Mesenchymal stem cell (in vitro differentiated cells and primary cell): ENCODE measurements at regions not wholly inside any gene's neighbourhood (a gene's known extent, or its start where the extent isn't known, plus 50 kb on each side); places are given as distances from the start of the nearest gene placed in this dataset.
A peak's percentile ranks its signal among the peaks of the same experiment; 100 is the strongest.

Source experiments
- DNase-seq: peaks from one replicate; pipeline ENCODE4 v3.0.0-alpha.2; 2013
- H2AFZ ChIP-seq: one replicate; pipeline ENCODE4 v1.6.1; 2013; ENCODE audit warnings: low read depth, mild to moderate bottlenecking, control low read depth, inconsistent platforms, low read length, moderate library complexity
- H2AK5ac ChIP-seq: 2 replicates; pipeline ENCODE4 v1.6.1; 2013; ENCODE audit warnings: low read length, moderate library complexity, mild to moderate bottlenecking, inconsistent platforms; ENCODE audit not compliant: severe bottlenecking
- H2BK120ac ChIP-seq: one replicate; pipeline ENCODE4 v1.6.1; 2013; ENCODE audit warnings: low read depth, mild to moderate bottlenecking, inconsistent platforms, low read length, moderate library complexity
- H2BK12ac ChIP-seq, 2 experiments: one replicate each; pipeline ENCODE4 v1.6.1; 2013; ENCODE audit warnings: inconsistent platforms in 2 of 2, low read length in 2 of 2, mild to moderate bottlenecking in 2 of 2, moderate library complexity in 2 of 2, control low read depth in 1 of 2
- H2BK15ac ChIP-seq: one replicate; pipeline ENCODE4 v1.6.1; 2013; ENCODE audit warnings: mild to moderate bottlenecking, low read depth, inconsistent platforms; ENCODE audit not compliant: poor library complexity, severe bottlenecking
- H2BK5ac ChIP-seq: 2 replicates; pipeline ENCODE4 v1.6.1; 2013; ENCODE audit warnings: low read depth, mild to moderate bottlenecking, low read length, control low read depth, inconsistent platforms; ENCODE audit not compliant: poor library complexity, severe bottlenecking
- H3K14ac ChIP-seq, 2 experiments: one replicate each; pipeline ENCODE4 v1.6.1; 2013; ENCODE audit warnings: inconsistent platforms in 2 of 2, low read length in 2 of 2, control low read depth in 1 of 2, mild to moderate bottlenecking in 1 of 2, moderate library complexity in 1 of 2
- H3K18ac ChIP-seq, 2 experiments: one replicate each; pipeline ENCODE4 v1.6.1; 2013; ENCODE audit warnings: inconsistent platforms in 2 of 2, low read length in 2 of 2, control low read depth in 1 of 2, low read depth in 1 of 2, mild to moderate bottlenecking in 1 of 2
- H3K23ac ChIP-seq, 2 experiments: one replicate each; pipeline ENCODE4 v1.6.1; 2013; ENCODE audit warnings: inconsistent platforms in 2 of 2, low read length in 2 of 2, mild to moderate bottlenecking in 2 of 2, moderate library complexity in 2 of 2, control low read depth in 1 of 2
- H3K27ac ChIP-seq: 2 replicates; pipeline ENCODE4 v1.5.1; 2013; ENCODE audit warnings: mild to moderate bottlenecking, moderate library complexity, low read length, control low read depth, inconsistent platforms; ENCODE audit not compliant: poor library complexity, severe bottlenecking
- H3K27me3 ChIP-seq, 2 experiments: 2 replicates each; pipeline versions ENCODE4 v1.6.1 to v1.7.0; 2013; ENCODE audit warnings: low read length in 2 of 2, mild to moderate bottlenecking in 2 of 2, moderate library complexity in 2 of 2, control low read depth in 1 of 2, inconsistent platforms in 1 of 2; ENCODE audit not compliant: control insufficient read depth in 1 of 2, insufficient read depth in 1 of 2
- H3K36me3 ChIP-seq, 2 experiments: 2 replicates each; pipeline versions ENCODE4 v1.6.1 to v1.7.0; 2013; ENCODE audit warnings: low read length in 2 of 2, control low read depth in 1 of 2, inconsistent platforms in 1 of 2, low read depth in 1 of 2, mild to moderate bottlenecking in 1 of 2; ENCODE audit not compliant: insufficient read depth in 2 of 2, control insufficient read depth in 1 of 2
- H3K4ac ChIP-seq, 2 experiments: one replicate each; pipeline ENCODE4 v1.6.1; 2013; ENCODE audit warnings: inconsistent platforms in 2 of 2, low read length in 2 of 2, mild to moderate bottlenecking in 2 of 2, moderate library complexity in 2 of 2, control low read depth in 1 of 2, low read depth in 1 of 2
- H3K4me1 ChIP-seq: 2 replicates; pipeline ENCODE4 v1.6.1; 2013; ENCODE audit warnings: low read depth, low read length, control low read depth; ENCODE audit not compliant: control insufficient read depth, insufficient read depth
- H3K4me2 ChIP-seq: 2 replicates; pipeline ENCODE4 v1.6.1; 2013; ENCODE audit warnings: low read length, mild to moderate bottlenecking, inconsistent platforms; ENCODE audit not compliant: poor library complexity, severe bottlenecking
- H3K4me3 ChIP-seq, 2 experiments: 2 replicates each; pipeline versions ENCODE4 v1.5.1 to v1.7.0; 2013; ENCODE audit warnings: low read length in 2 of 2, mild to moderate bottlenecking in 2 of 2, control low read depth in 1 of 2, low read depth in 1 of 2; ENCODE audit not compliant: insufficient read depth in 1 of 2
- H3K79me1 ChIP-seq: replicated peaks from 2 replicates; pipeline ENCODE4 v1.6.1; 2013; ENCODE audit warnings: mild to moderate bottlenecking, control low read depth, low read length, inconsistent platforms; ENCODE audit not compliant: poor library complexity, severe bottlenecking
- H3K9ac ChIP-seq: 2 replicates; pipeline ENCODE4 v1.7.0; 2013; ENCODE audit warnings: mild to moderate bottlenecking, low read length, moderate library complexity
- H3K9me3 ChIP-seq: 2 replicates; pipeline ENCODE4 v1.7.0; 2013; ENCODE audit warnings: mild to moderate bottlenecking, low read length; ENCODE audit not compliant: control insufficient read depth
- H4K8ac ChIP-seq: one replicate; pipeline ENCODE4 v1.6.1; 2013; ENCODE audit warnings: inconsistent platforms, mild to moderate bottlenecking, low read length, moderate library complexity
- H4K91ac ChIP-seq: one replicate; pipeline ENCODE4 v1.6.1; 2013; ENCODE audit warnings: mild to moderate bottlenecking, low read length, inconsistent platforms
- WGBS: methylation state at CpG from one replicate; pipeline ENCODE4 v1.1.7; 2013; ENCODE audit warnings: mixed read lengths; 5-methylcytosine and 5-hydroxymethylcytosine counted together

GRCh38 chr10:3631701-3632330 is 153.2 kb downstream of the KLF6 start:
- no peak overlapping the region for H3K23ac ChIP-seq
- H2BK12ac ChIP-seq = no peak overlapping the region
- H2AFZ ChIP-seq = no peak overlapping the region
- no peak overlapping the region for H4K8ac ChIP-seq
- no peak overlapping the region for H2AK5ac ChIP-seq
- H3K4me2 ChIP-seq = no peak overlapping the region
- no peak overlapping the region for H3K14ac ChIP-seq
- no peaks in the 10 kb centered on the region for H3K36me3 ChIP-seq
- no peak for DNase-seq
- no peak overlapping the region for H3K4me3 ChIP-seq
- H3K18ac ChIP-seq = no peak overlapping the region
- H3K4me1 ChIP-seq = peaks cover 2% of the 10 kb centered on the region
- H3K9ac ChIP-seq = no peak overlapping the region
- no peak overlapping the region for H2BK120ac ChIP-seq
- no peak overlapping the region for H3K27ac ChIP-seq
- no peaks in the 10 kb centered on the region for H3K79me1 ChIP-seq
- no peak overlapping the region for H2BK5ac ChIP-seq
- no peaks in the 10 kb centered on the region for H3K27me3 ChIP-seq
- no peak overlapping the region for H3K4ac ChIP-seq
- H4K91ac ChIP-seq = no peak overlapping the region
- 85% methylated on average over 4 of the region's 5 CpGs for WGBS
- H3K9me3 ChIP-seq = no peaks in the 10 kb centered on the region
- no peak overlapping the region for H2BK15ac ChIP-seq

- 90% methylated on average over 2 of the region's 2 CpGs for whole genome bisulfite sequencing
- DNase-seq = no peak
Measured at GRCh38 chr10:3631291-3631690, 153.7 kb downstream of the KLF6 start.

GRCh38 chr10:3625959-3626751 is 158.9 kb downstream of the KLF6 start:
- DNase-seq = peak; percentile 83
- Histone ChIP-seq H3K14ac (no peak overlapping the region), H3K79me1 (peaks cover 4% of the 10 kb centered on the region), H3K4ac (no peak overlapping the region), H2BK5ac (no peak overlapping the region), H3K4me3 (no peak overlapping the region), H4K91ac (no peak overlapping the region), H2BK15ac (no peak overlapping the region), H2BK12ac (no peak overlapping the region), H2AFZ (no peak overlapping the region), H3K36me3 (no peaks in the 10 kb centered on the region), H3K4me2 (peak overlapping the region; percentile 25), H4K8ac (no peak overlapping the region), H3K27me3 (no peaks in the 10 kb centered on the region), H3K18ac (peak overlapping the region in 1 of 2 experiments; percentile 50), H3K23ac (no peak overlapping the region), H2AK5ac (peak overlapping the region; percentile 43), H3K9ac (no peak overlapping the region), H3K9me3 (no peaks in the 10 kb centered on the region), H2BK120ac (no peak overlapping the region), H3K27ac (peak overlapping the region; percentile 51), H3K4me1 (peaks cover 4% of the 10 kb centered on the region)
- WGBS = 64% methylated on average over 11 of the region's 11 CpGs

More at GRCh38 chr10:3631291-3631690, 153.7 kb downstream of the KLF6 start:
- Histone ChIP-seq H2BK15ac (no peak overlapping the region), H3K9ac (no peak overlapping the region), H3K18ac (no peak overlapping the region), H3K79me1 (no peaks in the 10 kb centered on the region), H2BK120ac (no peak overlapping the region), H3K4me3 (no peak overlapping the region), H3K14ac (no peak overlapping the region), H2BK5ac (no peak overlapping the region), H3K4ac (no peak overlapping the region), H3K27me3 (no peaks in the 10 kb centered on the region), H3K4me1 (peaks cover 4% of the 10 kb centered on the region), H2AK5ac (no peak overlapping the region), H3K27ac (no peak overlapping the region), H3K23ac (no peak overlapping the region), H3K36me3 (no peaks in the 10 kb centered on the region), H2AFZ (no peak overlapping the region), H3K4me2 (no peak overlapping the region), H4K8ac (no peak overlapping the region), H2BK12ac (no peak overlapping the region), H3K9me3 (no peaks in the 10 kb centered on the region), H4K91ac (no peak overlapping the region)

- H2AK5ac ChIP-seq = no peak overlapping the region
- 52% methylated on average over 8 of the region's 8 CpGs for WGBS
Measured at GRCh38 chr10:3624367-3624766, 160.6 kb downstream of the KLF6 start.

More at GRCh38 chr10:3624367-3624766, 160.6 kb downstream of the KLF6 start:
- Histone ChIP-seq H2BK5ac (no peak overlapping the region), H3K4me1 (peaks cover 4% of the 10 kb centered on the region), H3K18ac (no peak overlapping the region), H2AFZ (peak overlapping the region; percentile 23), H3K27me3 (no peaks in the 10 kb centered on the region), H3K9me3 (peaks cover 8% of the 10 kb centered on the region), H3K4ac (no peak overlapping the region), H3K14ac (no peak overlapping the region), H3K27ac (peak overlapping the region; percentile 82), H3K4me3 (no peak overlapping the region), H2BK15ac (no peak overlapping the region), H3K4me2 (peak overlapping the region; percentile 41), H3K36me3 (no peaks in the 10 kb centered on the region), H2BK120ac (no peak overlapping the region), H4K91ac (no peak overlapping the region), H3K9ac (no peak overlapping the region), H4K8ac (no peak overlapping the region), H3K79me1 (peaks cover 4% of the 10 kb centered on the region), H3K23ac (no peak overlapping the region), H2BK12ac (no peak overlapping the region)
- DNase-seq = peak; percentile 83
